HEK293 (cell line): ENCODE measurements at regions not wholly inside any gene's neighbourhood (a gene's known extent, or its start where the extent isn't known, plus 50 kb on each side); places are given as distances from the start of the nearest gene placed in this dataset.

ENCODE experiments used
- CTCF ChIA-PET: fragments of 350-600 bp; formaldehyde crosslinking; extraction: SDS; loops from one replicate; lab custom pipeline; 2021; ENCODE audit warnings: antibody characterized with exemption; lab: Yijun Ruan, JAX
- POLR2A ChIA-PET: fragments of 300-600 bp; formaldehyde crosslinking; extraction: SDS; loops from one replicate; lab custom pipeline; 2020; ENCODE audit warnings: antibody characterized with exemption, inconsistent platforms; lab: Yijun Ruan, JAX
- H3K27ac ChIP-seq: fragments of 200-500 bp; sonication (Bioruptor generic); 2 replicates; pipeline ENCODE4 v1.5.1; 2014; ENCODE audit warnings: low read depth, low read length, control low read depth, inconsistent platforms; ENCODE audit errors: extremely low read depth
- H3K36me3 ChIP-seq, 2 experiments: fragments of 200-500 bp in 1 of 2; sonication (Bioruptor generic) in 1 of 2; 1 replicate in 1 of 2; 2 replicates in 1 of 2; pipeline ENCODE4 v1.5.1; 2014 to 2017; ENCODE audit warnings: inconsistent platforms in 2 of 2, low read length in 2 of 2; ENCODE audit not compliant: control insufficient read depth in 2 of 2, insufficient read depth in 1 of 2
- H3K4me1 ChIP-seq: fragments of 200-500 bp; sonication (Bioruptor generic); 2 replicates; pipeline ENCODE4 v1.5.1; 2014; ENCODE audit warnings: mild to moderate bottlenecking, low read length, inconsistent platforms; ENCODE audit not compliant: control insufficient read depth, insufficient read depth
- H3K4me3 ChIP-seq: 2 replicates; pipeline ENCODE4 v1.5.1; 2011; ENCODE audit warnings: low read depth, mild to moderate bottlenecking, control low read depth, low read length, moderate library complexity
- H3K9me3 ChIP-seq: fragments of 200-500 bp; sonication (Bioruptor generic); 2 replicates; pipeline ENCODE4 v1.5.1; 2014; ENCODE audit warnings: low read depth, low read length, inconsistent platforms; ENCODE audit not compliant: control insufficient read depth, insufficient read depth
- GLI2 ChIP-seq: fragments of 450-650 bp; formaldehyde crosslinking; IDR thresholded peaks from 2 replicates; pipeline ENCODE4; 2017; ENCODE audit warnings: missing biosample characterization, missing genetic modification characterization, low read depth, borderline replicate concordance
- HOXA7 ChIP-seq: sonication (generic); formaldehyde crosslinking; IDR thresholded peaks from 2 replicates; pipeline ENCODE4 v1.8.1; 2022; ENCODE audit warnings: missing genetic modification reagents, borderline replicate concordance
- KLF16 ChIP-seq: fragments of 450-650 bp; formaldehyde crosslinking; IDR thresholded peaks from 2 replicates; pipeline ENCODE4 v1.5.1; 2017; ENCODE audit warnings: missing biosample characterization, missing genetic modification characterization
- MYNN ChIP-seq: fragments of 450-650 bp; formaldehyde crosslinking; IDR thresholded peaks from 2 replicates; pipeline ENCODE4 v1.5.1; 2016; ENCODE audit warnings: missing biosample characterization, missing genetic modification characterization, borderline replicate concordance
- MZF1 ChIP-seq: fragments of 450-650 bp; formaldehyde crosslinking; IDR thresholded peaks from 2 replicates; pipeline ENCODE4 v1.5.1; 2017; ENCODE audit warnings: missing biosample characterization, missing genetic modification characterization, borderline replicate concordance
- OSR2 ChIP-seq: fragments of 450-650 bp; formaldehyde crosslinking; IDR thresholded peaks from 2 replicates; pipeline ENCODE4 v1.5.1; 2016; ENCODE audit warnings: missing biosample characterization, missing genetic modification characterization
- REPIN1 ChIP-seq: fragments of 450-650 bp; formaldehyde crosslinking; IDR thresholded peaks from 2 replicates; pipeline ENCODE4 v1.5.1; 2017; ENCODE audit warnings: missing biosample characterization, missing genetic modification characterization, low read depth
- SCRT2 ChIP-seq: fragments of 450-650 bp; formaldehyde crosslinking; IDR thresholded peaks from 2 replicates; pipeline ENCODE4 v1.5.1; 2016; ENCODE audit warnings: missing biosample characterization, missing genetic modification characterization
- SP7 ChIP-seq: fragments of 450-650 bp; formaldehyde crosslinking; IDR thresholded peaks from 2 replicates; pipeline ENCODE4 v1.5.1; 2016; ENCODE audit warnings: missing biosample characterization, missing genetic modification characterization
- TRIM28 ChIP-seq: IDR thresholded peaks from 2 replicates; pipeline ENCODE4 v1.6.1; 2011; ENCODE audit warnings: low read length, control low read depth, borderline replicate concordance
- WT1 ChIP-seq: fragments of 450-650 bp; formaldehyde crosslinking; IDR thresholded peaks from 2 replicates; pipeline ENCODE4 v1.5.1; 2016; ENCODE audit warnings: missing biosample characterization, missing genetic modification characterization
- ZBTB17 ChIP-seq: fragments of 450-650 bp; formaldehyde crosslinking; IDR thresholded peaks from 2 replicates; pipeline ENCODE4 v1.5.1; 2016; ENCODE audit warnings: missing biosample characterization, missing genetic modification characterization
- ZBTB21 ChIP-seq: fragments of 450-650 bp; formaldehyde crosslinking; IDR thresholded peaks from 2 replicates; pipeline ENCODE4 v1.5.1; 2017; ENCODE audit warnings: missing biosample characterization, missing genetic modification characterization
- ZEB2 ChIP-seq: fragments of 450-650 bp; formaldehyde crosslinking; IDR thresholded peaks from 2 replicates; pipeline ENCODE4 v1.5.1; 2016; ENCODE audit warnings: missing biosample characterization, missing genetic modification characterization
- ZIC2 ChIP-seq: fragments of 450-650 bp; formaldehyde crosslinking; IDR thresholded peaks from 2 replicates; pipeline ENCODE4 v1.5.1; 2016; ENCODE audit warnings: missing biosample characterization, missing genetic modification characterization
- ZNF18 ChIP-seq: fragments of 450-650 bp; formaldehyde crosslinking; IDR thresholded peaks from 2 replicates; pipeline ENCODE4 v1.5.1; 2016; ENCODE audit warnings: missing biosample characterization, missing genetic modification characterization
- ZNF24 ChIP-seq: fragments of 450-650 bp; formaldehyde crosslinking; IDR thresholded peaks from 2 replicates; pipeline ENCODE4 v1.5.1; 2016; ENCODE audit warnings: missing biosample characterization, missing genetic modification characterization
- ZNF366 ChIP-seq: fragments of 450-650 bp; formaldehyde crosslinking; conservative IDR thresholded peaks from 2 replicates; pipeline ENCODE4 v1.5.1; 2016; ENCODE audit warnings: missing biosample characterization, missing genetic modification characterization
- ZNF394 ChIP-seq: fragments of 450-650 bp; formaldehyde crosslinking; IDR thresholded peaks from 2 replicates; pipeline ENCODE4 v1.5.1; 2016; ENCODE audit warnings: missing biosample characterization, missing genetic modification characterization, mild to moderate bottlenecking, moderate library complexity, borderline replicate concordance
- ZNF404 ChIP-seq: fragments of 450-650 bp; formaldehyde crosslinking; IDR thresholded peaks from 2 replicates; pipeline ENCODE4 v1.5.1; 2017; ENCODE audit warnings: missing biosample characterization, missing genetic modification characterization
- ZNF529 ChIP-seq: fragments of 450-650 bp; formaldehyde crosslinking; IDR thresholded peaks from 2 replicates; pipeline ENCODE4 v1.5.1; 2017; ENCODE audit warnings: missing genetic modification characterization, missing biosample characterization; ENCODE audit not compliant: insufficient replicate concordance
- ZNF530 ChIP-seq: fragments of 450-650 bp; formaldehyde crosslinking; IDR thresholded peaks from 2 replicates; pipeline ENCODE4 v1.5.1; 2016; ENCODE audit warnings: low read depth, missing biosample characterization, missing genetic modification characterization
- ZNF623 ChIP-seq: fragments of 450-650 bp; formaldehyde crosslinking; IDR thresholded peaks from 2 replicates; pipeline ENCODE4 v1.5.1; 2016; ENCODE audit warnings: missing biosample characterization, missing genetic modification characterization
- ZNF707 ChIP-seq: fragments of 450-650 bp; formaldehyde crosslinking; IDR thresholded peaks from 2 replicates; pipeline ENCODE4 v1.5.1; 2016; ENCODE audit warnings: missing biosample characterization, missing genetic modification characterization
- ZNF747 ChIP-seq: fragments of 450-650 bp; formaldehyde crosslinking; IDR thresholded peaks from 2 replicates; pipeline ENCODE4 v1.5.1; 2016; ENCODE audit warnings: missing biosample characterization, missing genetic modification characterization
- ZSCAN30 ChIP-seq: fragments of 450-650 bp; IDR thresholded peaks from 2 replicates; pipeline ENCODE4 v1.5.1; 2018; ENCODE audit warnings: missing biosample characterization, mild to moderate bottlenecking, missing genetic modification characterization, moderate library complexity
- TF ChIP-seq, protein P1 (sequence below): fragments of 450-650 bp; formaldehyde crosslinking; IDR thresholded peaks from 2 replicates; pipeline ENCODE4 v1.5.1; 2016; ENCODE audit warnings: missing biosample characterization, missing genetic modification characterization

- CTCF ChIA-PET: no interaction called here
- no peaks in the 10 kb centered on the region for H3K9me3 ChIP-seq
- H3K4me3 ChIP-seq: no peak overlapping the region
- TF ChIP-seq ZNF366 (tag by site-specific recombination): no peak
- no peak for TF ChIP-seq ZNF529 (tag by site-specific recombination)
- no peak for TF ChIP-seq MZF1 (tag by site-specific recombination)
- no peak for TF ChIP-seq HOXA7 (CRISPR knock-in tag)
- no peak for TF ChIP-seq ZNF530 (tag by site-specific recombination)
- no peak for TF ChIP-seq ZSCAN30 (tag by site-specific recombination)
- no peak for TF ChIP-seq ZNF747 (tag by site-specific recombination)
- no peak for TF ChIP-seq ZNF24 (tag by site-specific recombination)
- TF ChIP-seq, all 188 proteins: peak for 0
- Histone ChIP-seq H3K27ac (no peak overlapping the region), H3K36me3 (no peaks in the 10 kb centered on the region), H3K4me1 (no peaks in the 10 kb centered on the region; the same call in 1 of the 2 replicates)
- POLR2A ChIA-PET: no interaction called here
Observed at GRCh38 chr17:14454746-14455145, 153.9 kb downstream of the HS3ST3B1 start.

GRCh38 chr17:14452856-14453255 is 152.0 kb downstream of the HS3ST3B1 start:
- no peaks in the 10 kb centered on the region for H3K9me3 ChIP-seq
- H3K4me3 ChIP-seq: no peak overlapping the region
- H3K27ac ChIP-seq: no peak overlapping the region
- H3K4me1 ChIP-seq: no peaks in the 10 kb centered on the region; the same call in 1 of the 2 replicates
- H3K36me3 ChIP-seq: no peaks in the 10 kb centered on the region
- POLR2A ChIA-PET: no interaction called here
- TF ChIP-seq ZNF404 (no peak), KLF16 (tag by site-specific recombination) (no peak), GLI2 (tag by site-specific recombination) (no peak), ZNF18 (tag by site-specific recombination) (no peak), ZNF394 (tag by site-specific recombination) (no peak), MYNN (no peak)
- TF ChIP-seq, protein P1, sequence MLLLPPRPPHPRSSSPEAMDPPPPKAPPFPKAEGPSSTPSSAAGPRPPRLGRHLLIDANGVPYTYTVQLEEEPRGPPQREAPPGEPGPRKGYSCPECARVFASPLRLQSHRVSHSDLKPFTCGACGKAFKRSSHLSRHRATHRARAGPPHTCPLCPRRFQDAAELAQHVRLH: no peak
- TF ChIP-seq, all 188 proteins: peak for 0
- CTCF ChIA-PET: no interaction called here

- POLR2A ChIA-PET: no interaction called here
- TF ChIP-seq ZNF623 (tag by site-specific recombination) (no peak), ZBTB17 (tag by site-specific recombination) (peak; percentile 56), REPIN1 (tag by site-specific recombination) (no peak), SCRT2 (tag by site-specific recombination) (0 out of 2 replicates have a peak, but pooled peaks have one; percentile 37), ZNF24 (tag by site-specific recombination) (no peak), ZEB2 (0 out of 2 replicates have a peak, but pooled peaks have one; percentile 29), TRIM28 (peak; percentile 67), SP7 (tag by site-specific recombination) (peak; percentile 64), WT1 (tag by site-specific recombination) (peak; percentile 77), ZIC2 (peak; percentile 54), OSR2 (tag by site-specific recombination) (peak; percentile 70; the same call in 1 of the 2 replicates), ZNF707 (tag by site-specific recombination) (no peak), ZBTB21 (tag by site-specific recombination) (peak; percentile 36; the same call in 1 of the 2 replicates)
- Histone ChIP-seq H3K36me3 (no peaks in the 10 kb centered on the region), H3K4me1 (no peaks in the 10 kb centered on the region; the same call in 1 of the 2 replicates), H3K9me3 (no peaks in the 10 kb centered on the region), H3K27ac (no peak overlapping the region), H3K4me3 (no peak overlapping the region)
- CTCF ChIA-PET: no interaction called here
Observed at GRCh38 chr17:14451729-14452191, 150.9 kb downstream of the HS3ST3B1 start.
